Right lobe of liver (tissue), 4 donors: ENCODE measurements at regions not wholly inside any gene's neighbourhood (a gene's known extent, or its start where the extent isn't known, plus 50 kb on each side); places are given as distances from the start of the nearest gene placed in this dataset.

ENCODE experiments used
- CTCF ChIP-seq, 4 donors: fragments of 200-600 bp in 3 of 4; fragments of 450-650 bp in 1 of 4; IDR thresholded peaks; one replicate each; pipeline versions ENCODE4 v1.5.1 to v1.8.0; 2016 to 2022; ENCODE audit warnings: antibody characterized with exemption in 4 of 4, mild to moderate bottlenecking in 2 of 4
- POLR2A ChIP-seq: fragments of 450-650 bp; IDR thresholded peaks from one replicate; pipeline ENCODE4 v1.6.1; 2017; ENCODE audit warnings: antibody characterized with exemption, mild to moderate bottlenecking
- donor health status: DM: no; HTN: no; CAD: no.
- donor health status: DM: no; HTN: no; CAD: no.
- donor health status: DM: no; HTN: yes; CAD: no.

DNA sequence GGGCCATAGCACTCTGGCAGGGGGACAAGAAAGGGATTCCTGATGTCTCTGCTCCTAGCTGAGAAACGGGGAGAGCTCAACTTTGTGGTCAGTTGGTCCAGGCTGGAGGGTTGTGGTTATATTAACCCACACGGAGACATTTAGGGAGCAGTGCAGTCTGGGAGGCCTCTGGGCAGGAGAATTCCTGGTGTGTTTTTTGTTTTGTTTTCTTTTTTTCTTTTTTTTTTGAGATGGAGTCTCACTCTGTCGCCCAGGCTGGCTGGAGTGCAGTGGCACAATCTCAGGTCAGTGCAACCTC lies 88.0 kb upstream of the SHISAL1 start:
- TF ChIP-seq CTCF (IDR thresholded peaks at IDR 0.05) (no peak), POLR2A (no peak)
